ENCODE measurements at regions not wholly inside any gene's neighbourhood (a gene's known extent, or its start where the extent isn't known, plus 50 kb on each side); places are given as distances from the start of the nearest gene placed in this dataset.

- Histone ChIP-seq H3K79me2 (ENCODE audit: low read length) (no peaks in the 10 kb centered on the region), H3K4me3 (ENCODE audit: low read length) (no peak overlapping the region), H3K9me3 (replicated peaks; ENCODE audit: insufficient read depth, low read length) (no peaks in the 10 kb centered on the region), H3K4me2 (ENCODE audit: low read depth, low read length) (no peak overlapping the region), H3K9ac (ENCODE audit: low read length) (no peak overlapping the region), H3K27ac (ENCODE audit: low read length) (no peak overlapping the region), H3K27me3 (replicated peaks; ENCODE audit: insufficient read depth, low read length) (no peaks in the 10 kb centered on the region), H3F3A (ENCODE audit: insufficient read depth, low read length) (no peaks in the 10 kb centered on the region), H2AFZ (ENCODE audit: low read length) (no peak overlapping the region), H3K36me3 (replicated peaks; ENCODE audit: insufficient read depth, low read length) (no peaks in the 10 kb centered on the region), H3K9me2 (replicated peaks; ENCODE audit: insufficient read depth, low read length) (no peaks in the 10 kb centered on the region), H4K20me1 (ENCODE audit: insufficient read depth, low read length) (no peaks in the 10 kb centered on the region; the same call in 1 of the 2 replicates), H3K4me1 (ENCODE audit: low read length) (no peaks in the 10 kb centered on the region)
- no peak for DNase-seq
- no peak for TF ChIP-seq EZH2phosphoT487 (IDR thresholded peaks at IDR 0.05; ENCODE audit: low read length)
- no peak for TF ChIP-seq EZH2 (optimal IDR thresholded peaks at IDR 0.05; ENCODE audit: low read depth, low read length)
- no peak for TF ChIP-seq CTCF (IDR thresholded peaks at IDR 0.05; ENCODE audit: low read length)
Observed at GRCh38 chr3:118116991-118117390, 917.7 kb downstream of the IGSF11 start.

- no peak overlapping the region for H3K4me2 ChIP-seq (ENCODE audit: low read depth, low read length)
- TF ChIP-seq EZH2phosphoT487 (IDR thresholded peaks at IDR 0.05; ENCODE audit: low read length) = no peak
- no peak for TF ChIP-seq CTCF (IDR thresholded peaks at IDR 0.05; ENCODE audit: low read length)
- TF ChIP-seq EZH2 (optimal IDR thresholded peaks at IDR 0.05; ENCODE audit: low read depth, low read length) = no peak
- H3K27ac ChIP-seq (ENCODE audit: low read length) = no peak overlapping the region
- H3K4me1 ChIP-seq (ENCODE audit: low read length) = no peaks in the 10 kb centered on the region
- H3K36me3 ChIP-seq (replicated peaks; ENCODE audit: insufficient read depth, low read length) = no peaks in the 10 kb centered on the region
- no peak overlapping the region for H3K4me3 ChIP-seq (ENCODE audit: low read length)
- no peaks in the 10 kb centered on the region for H3K79me2 ChIP-seq (ENCODE audit: low read length)
- no peaks in the 10 kb centered on the region for H3K9me2 ChIP-seq (replicated peaks; ENCODE audit: insufficient read depth, low read length)
- H4K20me1 ChIP-seq (ENCODE audit: insufficient read depth, low read length) = no peaks in the 10 kb centered on the region
- no peak overlapping the region for H2AFZ ChIP-seq (ENCODE audit: low read length)
- H3K27me3 ChIP-seq (replicated peaks; ENCODE audit: insufficient read depth, low read length) = no peaks in the 10 kb centered on the region
- no peaks in the 10 kb centered on the region for H3K9me3 ChIP-seq (replicated peaks; ENCODE audit: insufficient read depth, low read length)
- no peak for DNase-seq
- H3F3A ChIP-seq (ENCODE audit: insufficient read depth, low read length) = no peaks in the 10 kb centered on the region
- H3K9ac ChIP-seq (ENCODE audit: low read length) = no peak overlapping the region
Observed at GRCh38 chr3:118126751-118127150, 907.9 kb downstream of the IGSF11 start.

- Histone ChIP-seq H3K4me1 (ENCODE audit: low read length) (no peaks in the 10 kb centered on the region), H4K20me1 (ENCODE audit: insufficient read depth, low read length) (no peaks in the 10 kb centered on the region), H3K4me2 (ENCODE audit: low read depth, low read length) (no peak overlapping the region), H2AFZ (ENCODE audit: low read length) (no peak overlapping the region), H3K79me2 (ENCODE audit: low read length) (no peaks in the 10 kb centered on the region), H3K9me3 (replicated peaks; ENCODE audit: insufficient read depth, low read length) (no peaks in the 10 kb centered on the region), H3K27ac (ENCODE audit: low read length) (no peak overlapping the region), H3K4me3 (ENCODE audit: low read length) (no peak overlapping the region), H3K9ac (ENCODE audit: low read length) (no peak overlapping the region), H3F3A (ENCODE audit: insufficient read depth, low read length) (no peaks in the 10 kb centered on the region), H3K36me3 (replicated peaks; ENCODE audit: insufficient read depth, low read length) (no peaks in the 10 kb centered on the region), H3K9me2 (replicated peaks; ENCODE audit: insufficient read depth, low read length) (no peaks in the 10 kb centered on the region), H3K27me3 (replicated peaks; ENCODE audit: insufficient read depth, low read length) (no peaks in the 10 kb centered on the region)
- DNase-seq = no peak
- TF ChIP-seq EZH2phosphoT487 (IDR thresholded peaks at IDR 0.05; ENCODE audit: low read length) (no peak), EZH2 (optimal IDR thresholded peaks at IDR 0.05; ENCODE audit: low read depth, low read length) (no peak), CTCF (IDR thresholded peaks at IDR 0.05; ENCODE audit: low read length) (no peak)
Observed at GRCh38 chr3:118127992-118128391, 906.7 kb downstream of the IGSF11 start.

All from MM.1S (cell line).